HEK293T (cell line): ENCODE measurements at regions not wholly inside any gene's neighbourhood (a gene's known extent, or its start where the extent isn't known, plus 50 kb on each side); places are given as distances from the start of the nearest gene placed in this dataset.
"Not testable (repeated sequence)": the region's sequence is repeated elsewhere in the genome, so short reads cannot be mapped to it uniquely, and the experiment has no call there.

Experiments used
- FOXA1 ChIP-seq: fragments of 450-650 bp; IDR thresholded peaks from 2 replicates; pipeline ENCODE4 v1.6.1; 2016; ENCODE audit warnings: mild to moderate bottlenecking
- FOXK2 ChIP-seq: fragments of 450-650 bp; IDR thresholded peaks from 2 replicates; pipeline ENCODE4 v1.6.1; 2016; ENCODE audit warnings: mild to moderate bottlenecking
- FOXM1 ChIP-seq: fragments of 450-650 bp; IDR thresholded peaks from 2 replicates; pipeline ENCODE4 v1.6.1; 2017; ENCODE audit warnings: mild to moderate bottlenecking, borderline replicate concordance
- NFRKB ChIP-seq: fragments of 450-650 bp; IDR thresholded peaks from 2 replicates; pipeline ENCODE4 v1.6.1; 2016; ENCODE audit warnings: mild to moderate bottlenecking, moderate library complexity
- SP1 ChIP-seq: fragments of 450-650 bp; IDR thresholded peaks from 2 replicates; pipeline ENCODE4 v1.6.1; 2017
- SUZ12 ChIP-seq: fragments of 450-650 bp; IDR thresholded peaks from 2 replicates; pipeline ENCODE4 v1.6.1; 2016; ENCODE audit warnings: mild to moderate bottlenecking
- TARDBP ChIP-seq: fragments of 450-650 bp; IDR thresholded peaks from 2 replicates; pipeline ENCODE4 v1.6.1; 2016

DNA sequence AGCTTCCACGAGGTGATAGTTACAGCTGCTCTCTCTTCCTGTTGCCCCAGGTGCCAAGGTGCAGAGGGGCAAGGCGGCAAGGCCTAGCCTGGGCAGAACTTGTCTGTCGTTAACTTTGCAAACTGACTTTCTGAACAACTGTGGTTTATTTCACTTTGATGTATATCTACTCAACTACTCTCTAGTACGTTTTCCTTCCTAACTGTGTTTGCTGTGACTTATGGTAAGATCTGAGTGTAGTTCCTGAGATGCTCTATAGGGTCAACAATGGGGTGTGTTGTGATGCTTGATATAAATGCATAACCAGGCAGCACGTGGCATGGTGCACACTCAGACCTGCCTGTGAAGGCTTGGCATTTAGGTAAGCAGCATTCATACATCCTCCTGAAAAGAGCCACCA, 77.1 kb downstream of the TRIM43 start:
- not testable (repeated sequence) for TF ChIP-seq SP1, FOXM1, TARDBP, NFRKB, FOXA1, SUZ12, FOXK2
